Uterus (tissue), 3 donors: ENCODE measurements at regions not wholly inside any gene's neighbourhood (a gene's known extent, or its start where the extent isn't known, plus 50 kb on each side); places are given as distances from the start of the nearest gene placed in this dataset.

ENCODE experiments used
- DNase-seq, 2 donors: peaks; one replicate each; pipeline ENCODE4 v3.0.0-alpha.2; 2019 to 2020
- H3K27ac ChIP-seq, 2 donors: fragments of 200-600 bp; sonication (generic); 1 replicate in 1 of 2; 2 replicates in 1 of 2; pipeline ENCODE4 v1.5.1; 2016 to 2018
- H3K27me3 ChIP-seq, 2 donors: fragments of 200-600 bp; sonication (generic); one replicate each; pipeline ENCODE4 v1.5.1; 2018 to 2019; ENCODE audit warnings: control low read depth in 1 of 2
- H3K36me3 ChIP-seq, 2 donors: fragments of 200-600 bp; sonication (generic); one replicate each; pipeline ENCODE4 v1.5.1; 2019; ENCODE audit warnings: control low read depth in 1 of 2
- H3K4me1 ChIP-seq, 2 donors: fragments of 200-600 bp; sonication (generic); one replicate each; pipeline ENCODE4 v1.5.1; 2018 to 2019; ENCODE audit warnings: control low read depth in 1 of 2
- H3K4me3 ChIP-seq, 2 donors: fragments of 200-600 bp; sonication (generic); 1 replicate in 1 of 2; 2 replicates in 1 of 2; pipeline ENCODE4 v1.5.1; 2018 to 2019; ENCODE audit warnings: mild to moderate bottlenecking in 1 of 2
- H3K9me3 ChIP-seq, 2 donors: fragments of 200-600 bp; sonication (generic); one replicate each; pipeline ENCODE4 v1.5.1; 2019; ENCODE audit warnings: control low read depth in 1 of 2
- CTCF ChIP-seq, 4 experiments: fragments of 200-600 bp in 2 of 4; fragments of 450-650 bp in 2 of 4; sonication (generic) in 2 of 4; IDR thresholded peaks; one replicate each; pipeline ENCODE4 v1.5.1; 2016 to 2019; ENCODE audit warnings: antibody characterized with exemption in 4 of 4, mild to moderate bottlenecking in 2 of 4, moderate library complexity in 1 of 4
- POLR2A ChIP-seq, 2 donors: fragments of 450-650 bp; IDR thresholded peaks; one replicate each; pipeline ENCODE4 v1.6.1; 2016; ENCODE audit warnings: antibody characterized with exemption in 2 of 2, mild to moderate bottlenecking in 1 of 2, moderate library complexity in 1 of 2
- intact Hi-C: fragments of 100-400 bp; cut with DNase I; formaldehyde crosslinking; loops from one replicate; pipeline ENCODE4 v1.15.1; 2023; ENCODE audit warnings: low total_unique reads
- donor health status: DM: yes; HTN: yes; CAD: no.

DNA sequence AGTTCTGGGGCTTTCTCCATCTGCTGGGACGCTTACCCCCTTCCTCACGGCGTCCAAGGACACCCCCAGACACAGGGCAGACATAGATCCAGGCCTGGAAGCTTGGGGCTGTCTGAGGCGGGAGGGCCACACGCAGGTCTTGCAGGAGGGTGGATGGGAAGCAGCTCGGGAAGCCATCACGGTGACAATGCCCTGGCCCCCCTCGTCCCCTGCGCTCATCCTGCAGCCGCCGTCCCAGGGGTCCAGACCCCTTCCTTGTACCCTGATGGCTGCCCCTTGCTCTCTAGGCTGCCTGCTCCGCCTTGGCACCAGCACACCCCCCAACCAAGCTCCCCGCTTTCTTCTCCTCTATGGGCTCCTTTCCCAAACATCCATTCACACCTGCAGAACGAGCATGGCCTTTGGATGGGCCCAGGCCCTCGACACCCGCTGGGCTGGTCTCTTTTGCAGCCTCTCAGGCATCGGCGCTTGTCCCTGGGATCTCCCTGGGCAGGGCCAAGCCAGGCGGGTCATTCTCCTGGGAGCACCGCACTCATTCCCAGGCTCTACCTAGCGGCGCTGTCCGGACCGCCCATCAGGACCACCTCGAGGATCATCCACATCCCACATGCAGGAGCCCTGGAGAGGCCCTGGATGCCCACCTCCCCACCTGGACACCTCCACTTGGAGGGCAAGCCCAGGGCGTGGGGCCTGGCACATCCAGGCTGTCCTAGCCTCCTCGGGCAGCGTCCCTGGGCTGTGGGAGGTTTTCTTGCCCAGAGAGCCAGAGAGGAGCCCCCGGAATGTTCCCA, 274.9 kb downstream of the NDUFA10 start:
- TF ChIP-seq CTCF (IDR thresholded peaks at IDR 0.05) (no peak), POLR2A (IDR thresholded peaks at IDR 0.05) (no peak)
- no peak for DNase-seq
- Histone ChIP-seq H3K27ac (no peak overlapping the region), H3K27me3 (no peaks in the 10 kb centered on the region), H3K36me3 (no peaks in the 10 kb centered on the region), H3K4me3 (no peak overlapping the region), H3K4me1 (peaks cover 0 to 14% of the 10 kb centered on the region in 2 donors), H3K9me3 (no peaks in the 10 kb centered on the region)
- intact Hi-C loops = no loop called here

DNA sequence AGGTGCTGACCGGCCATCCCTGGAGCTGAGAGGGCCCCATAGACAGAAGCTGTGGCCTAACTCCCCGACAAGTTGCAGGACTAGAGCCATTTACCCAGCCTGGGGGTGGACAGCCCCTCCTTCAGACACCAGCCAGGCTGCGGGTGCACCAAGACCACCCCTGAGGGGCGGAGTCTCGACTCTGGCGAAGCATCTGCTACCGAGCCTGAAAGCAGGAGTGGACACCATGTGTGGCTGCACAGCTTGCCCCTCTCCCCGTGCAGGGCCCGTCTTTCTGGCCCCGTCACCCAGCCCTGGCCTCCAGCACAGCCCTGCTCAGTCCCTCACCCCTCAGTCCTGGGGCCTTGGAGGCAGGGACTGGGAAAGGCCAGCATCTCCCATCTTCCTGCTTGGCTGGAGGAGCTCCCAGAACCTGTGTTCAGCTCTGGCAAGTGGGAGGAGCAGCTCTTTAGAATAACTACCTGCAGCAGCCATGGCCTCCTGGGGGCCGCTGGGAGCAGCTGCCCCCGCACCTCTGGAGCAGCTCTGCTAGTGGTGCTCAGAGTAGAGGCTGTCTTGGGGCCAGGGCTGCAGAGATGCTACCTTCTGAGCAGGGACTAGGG, 275.8 kb downstream of the NDUFA10 start:
- H3K4me1 ChIP-seq = peaks cover 0 to 14% of the 10 kb centered on the region in 2 donors
- H3K36me3 ChIP-seq = no peaks in the 10 kb centered on the region
- H3K27me3 ChIP-seq = no peaks in the 10 kb centered on the region
- intact Hi-C loops = no loop called here
- no peak overlapping the region for H3K4me3 ChIP-seq
- TF ChIP-seq POLR2A (IDR thresholded peaks at IDR 0.05) (no peak), CTCF (IDR thresholded peaks at IDR 0.05) (no peak)
- H3K27ac ChIP-seq = no peak overlapping the region
- no peak for DNase-seq
- no peaks in the 10 kb centered on the region for H3K9me3 ChIP-seq

- H3K36me3 ChIP-seq = no peaks in the 10 kb centered on the region
- no peak for DNase-seq
- intact Hi-C loops = no loop called here
These were observed 276.3 kb downstream of the NDUFA10 start for GRCh38 chr2:239748811-239749210.

GRCh38 chr2:239747771-239748170, 277.4 kb downstream of the NDUFA10 start:
- Histone ChIP-seq H3K36me3 (no peaks in the 10 kb centered on the region), H3K9me3 (no peaks in the 10 kb centered on the region), H3K4me1 (peaks cover 0 to 11% of the 10 kb centered on the region in 2 donors), H3K27me3 (no peaks in the 10 kb centered on the region), H3K4me3 (no peak overlapping the region), H3K27ac (no peak overlapping the region)
- no peak for DNase-seq
- TF ChIP-seq POLR2A (IDR thresholded peaks at IDR 0.05) = no peak
- TF ChIP-seq CTCF (IDR thresholded peaks at IDR 0.05) = no peak
- intact Hi-C loops = no loop called here

More at GRCh38 chr2:239748811-239749210, 276.3 kb downstream of the NDUFA10 start:
- H3K27me3 ChIP-seq = no peaks in the 10 kb centered on the region
- TF ChIP-seq POLR2A (IDR thresholded peaks at IDR 0.05) (no peak), CTCF (IDR thresholded peaks at IDR 0.05) (no peak)
- H3K4me1 ChIP-seq = peaks cover 0 to 14% of the 10 kb centered on the region in 2 donors
- H3K4me3 ChIP-seq = no peak overlapping the region
- no peaks in the 10 kb centered on the region for H3K9me3 ChIP-seq
- no peak overlapping the region for H3K27ac ChIP-seq

DNA sequence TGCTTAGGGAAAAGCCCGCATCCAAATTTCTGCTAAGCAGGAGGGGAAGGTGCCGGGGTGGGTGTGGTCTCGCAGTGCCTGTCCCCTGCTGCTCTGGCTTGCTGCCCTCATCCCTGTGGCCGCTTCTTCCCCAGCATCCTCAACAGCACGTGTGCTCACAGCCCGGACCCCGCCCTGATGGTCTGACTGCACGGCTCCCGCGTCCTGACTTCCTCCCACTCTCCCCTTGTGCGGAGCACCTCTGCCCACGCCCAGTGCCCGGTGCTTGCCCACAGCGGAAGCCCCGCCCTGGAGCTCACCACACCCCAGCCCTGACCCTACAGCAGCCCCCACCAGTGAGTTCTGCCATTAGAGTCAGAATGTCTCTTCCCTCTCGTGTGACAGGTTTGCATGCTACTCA, 277.9 kb downstream of the NDUFA10 start:
- DNase-seq = no peak
- Histone ChIP-seq H3K4me1 (peaks cover 0 to 6% of the 10 kb centered on the region in 2 donors), H3K27me3 (no peaks in the 10 kb centered on the region), H3K36me3 (no peaks in the 10 kb centered on the region), H3K9me3 (no peaks in the 10 kb centered on the region), H3K4me3 (no peak overlapping the region), H3K27ac (no peak overlapping the region)
- intact Hi-C loops = no loop called here
- TF ChIP-seq CTCF (IDR thresholded peaks at IDR 0.05) (no peak), POLR2A (IDR thresholded peaks at IDR 0.05) (no peak)
